Aorta (tissue), 5 donors: ENCODE measurements at regions not wholly inside any gene's neighbourhood (a gene's known extent, or its start where the extent isn't known, plus 50 kb on each side); places are given as distances from the start of the nearest gene placed in this dataset.

Experiments
- ATAC-seq: fragments of 200-7000 bp; cut with Tn5 transposase; one replicate; pipeline ENCODE4 v1.9.1; 2022; ENCODE audit warnings: moderate library complexity; ENCODE audit not compliant: low FRiP score
- DNase-seq, 2 donors: peaks; one replicate each; pipeline ENCODE4 v3.0.0-alpha.2; 2020
- H3K27ac ChIP-seq, 2 donors: one replicate each; pipeline ENCODE4 v1.5.1; 2013; ENCODE audit warnings: low read length in 2 of 2, mild to moderate bottlenecking in 2 of 2, moderate library complexity in 2 of 2, control low read depth in 1 of 2, inconsistent platforms in 1 of 2, low read depth in 1 of 2
- H3K27me3 ChIP-seq, 2 donors: one replicate each; pipeline ENCODE4 v1.6.1; 2013; ENCODE audit warnings: control low read depth in 1 of 2, low read length in 1 of 2, mild to moderate bottlenecking in 1 of 2, moderate library complexity in 1 of 2; ENCODE audit not compliant: insufficient read depth in 2 of 2, control insufficient read depth in 1 of 2
- H3K36me3 ChIP-seq, 2 donors: one replicate each; pipeline ENCODE4 v1.6.1; 2013; ENCODE audit warnings: control low read depth in 1 of 2, low read length in 1 of 2, mild to moderate bottlenecking in 1 of 2; ENCODE audit not compliant: insufficient read depth in 2 of 2, control insufficient read depth in 1 of 2
- H3K4me1 ChIP-seq, 2 donors: one replicate each; pipeline ENCODE4 v1.6.1; 2013; ENCODE audit warnings: low read length in 2 of 2, control low read depth in 1 of 2, mild to moderate bottlenecking in 1 of 2, moderate library complexity in 1 of 2; ENCODE audit not compliant: insufficient read depth in 2 of 2, control insufficient read depth in 1 of 2
- H3K4me3 ChIP-seq, 2 donors: one replicate each; pipeline ENCODE4 v1.5.1; 2013; ENCODE audit warnings: low read length in 2 of 2, control low read depth in 1 of 2, mild to moderate bottlenecking in 1 of 2
- H3K9me3 ChIP-seq: one replicate; pipeline ENCODE4 v1.6.1; 2013; ENCODE audit warnings: mild to moderate bottlenecking, low read length; ENCODE audit not compliant: control insufficient read depth
- WGBS, 2 donors: extraction: QIAGEN DNeasy Blood & Tissue Kit; methylation state at CpG; one replicate each; pipeline ENCODE4 v1.1.7; 2013; 5-methylcytosine and 5-hydroxymethylcytosine counted together
- intact Hi-C, 2 donors: fragments of 100-400 bp; cut with DNase I; formaldehyde crosslinking; loops; one replicate each; pipeline versions ENCODE4 v1.14.2 to v1.15.0; 2022
- donor health status: healthy with polysubstance abuse.
- donor health status: Bipolar disorder and iron deficiency.
- donor health status: DM: no; HTN: no; CAD: no.
- donor health status: DM: no; HTN: no; CAD: no.
- donor health status: DM: yes; HTN: yes; CAD: no.

GRCh38 chr3:182294696-182295095 lies 498.6 kb upstream of the ATP11B start:
- Histone ChIP-seq H3K27me3 (peaks cover 0 to 2% of the 10 kb centered on the region in 2 donors), H3K36me3 (no peaks in the 10 kb centered on the region), H3K27ac (no peak overlapping the region), H3K4me3 (no peak overlapping the region), H3K9me3 (no peaks in the 10 kb centered on the region), H3K4me1 (no peaks in the 10 kb centered on the region)
- no peak for DNase-seq
- no peak for ATAC-seq
- WGBS, 2 donors, result 55 to 61% methylated on average over 2 of the region's 2 CpGs
- intact Hi-C loops, result no loop called here

- Histone ChIP-seq H3K4me3 (no peak overlapping the region), H3K9me3 (peaks cover 1% of the 10 kb centered on the region), H3K4me1 (no peaks in the 10 kb centered on the region), H3K27ac (no peak overlapping the region), H3K27me3 (no peaks in the 10 kb centered on the region), H3K36me3 (no peaks in the 10 kb centered on the region)
- WGBS, 2 donors, result 82% methylated on average over 4 of the region's 4 CpGs
- DNase-seq, result no peak
- ATAC-seq, result no peak
- intact Hi-C loops, result no loop called here
Measured at GRCh38 chr3:182300266-182300665, 493.0 kb upstream of the ATP11B start.

GRCh38 chr3:182303169-182303568 lies 490.1 kb upstream of the ATP11B start:
- ATAC-seq, result no peak
- intact Hi-C loops, result no loop called here
- 42 to 61% methylated on average over 1 of the region's 1 CpG for WGBS, 2 donors

GRCh38 chr3:182305881-182306665 lies 487.2 kb upstream of the ATP11B start:
- Histone ChIP-seq H3K4me3 (no peak overlapping the region), H3K27me3 (no peaks in the 10 kb centered on the region), H3K4me1 (no peaks in the 10 kb centered on the region), H3K9me3 (no peaks in the 10 kb centered on the region), H3K36me3 (no peaks in the 10 kb centered on the region), H3K27ac (no peak overlapping the region)
- 39 to 45% methylated on average over 6 of the region's 6 CpGs for WGBS, 2 donors
- intact Hi-C loops, result no loop called here
- DNase-seq (no peak), ATAC-seq (no peak)

More at GRCh38 chr3:182303169-182303568, 490.1 kb upstream of the ATP11B start:
- H3K27ac ChIP-seq, result no peak overlapping the region
- H3K4me1 ChIP-seq, result no peaks in the 10 kb centered on the region
- no peak for DNase-seq
- no peaks in the 10 kb centered on the region for H3K36me3 ChIP-seq
- H3K4me3 ChIP-seq, result no peak overlapping the region
- H3K9me3 ChIP-seq, result peaks cover 1% of the 10 kb centered on the region
- no peaks in the 10 kb centered on the region for H3K27me3 ChIP-seq

GRCh38 chr3:182308328-182308727 lies 485.0 kb upstream of the ATP11B start:
- Histone ChIP-seq H3K4me1 (no peaks in the 10 kb centered on the region), H3K27me3 (no peaks in the 10 kb centered on the region), H3K27ac (no peak overlapping the region), H3K4me3 (no peak overlapping the region), H3K36me3 (no peaks in the 10 kb centered on the region), H3K9me3 (no peaks in the 10 kb centered on the region)
- ATAC-seq (no peak), DNase-seq (no peak)
- intact Hi-C loops, result no loop called here
- WGBS, 2 donors, result 39 to 66% methylated on average over 1 of the region's 1 CpG

GRCh38 chr3:182309120-182309519 lies 484.2 kb upstream of the ATP11B start:
- DNase-seq (no peak), ATAC-seq (no peak)
- no peaks in the 10 kb centered on the region for H3K4me1 ChIP-seq
- intact Hi-C loops, result no loop called here
- H3K27ac ChIP-seq, result no peak overlapping the region
- H3K9me3 ChIP-seq, result no peaks in the 10 kb centered on the region
- no peak overlapping the region for H3K4me3 ChIP-seq
- H3K27me3 ChIP-seq, result no peaks in the 10 kb centered on the region
- WGBS, 2 donors, result 1 to 7% methylated on average over 2 of the region's 2 CpGs
- H3K36me3 ChIP-seq, result no peaks in the 10 kb centered on the region

DNA sequence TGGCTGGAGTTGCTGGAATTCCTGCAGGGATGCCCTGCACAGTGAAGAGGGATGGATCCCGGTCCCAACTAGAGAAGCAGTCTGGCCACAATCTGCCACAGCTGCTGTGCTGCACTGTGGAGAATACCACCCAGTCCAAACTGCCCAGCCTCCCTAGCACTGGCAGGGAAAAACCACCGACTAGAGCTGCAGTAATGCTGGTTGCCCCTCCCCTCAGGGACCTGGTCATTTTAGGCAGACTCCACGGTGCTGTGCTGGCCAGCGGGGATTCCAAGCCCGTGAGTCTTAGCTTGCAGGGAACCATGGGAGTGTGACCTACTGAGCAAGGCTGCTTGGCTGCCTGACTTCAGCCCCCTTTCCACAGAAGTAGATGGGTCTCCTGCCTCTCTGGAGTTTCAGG lies 478.0 kb upstream of the ATP11B start:
- 75 to 79% methylated on average over 5 of the region's 5 CpGs for WGBS, 2 donors
- H3K4me1 ChIP-seq, result no peaks in the 10 kb centered on the region
- intact Hi-C loops, result no loop called here
- H3K9me3 ChIP-seq, result peaks cover under 1% of the 10 kb centered on the region
- ATAC-seq, result peak; percentile 46
- no peak for DNase-seq
- H3K27ac ChIP-seq, result no peak overlapping the region
- H3K4me3 ChIP-seq, result no peak overlapping the region
- no peaks in the 10 kb centered on the region for H3K36me3 ChIP-seq
- no peaks in the 10 kb centered on the region for H3K27me3 ChIP-seq

DNA sequence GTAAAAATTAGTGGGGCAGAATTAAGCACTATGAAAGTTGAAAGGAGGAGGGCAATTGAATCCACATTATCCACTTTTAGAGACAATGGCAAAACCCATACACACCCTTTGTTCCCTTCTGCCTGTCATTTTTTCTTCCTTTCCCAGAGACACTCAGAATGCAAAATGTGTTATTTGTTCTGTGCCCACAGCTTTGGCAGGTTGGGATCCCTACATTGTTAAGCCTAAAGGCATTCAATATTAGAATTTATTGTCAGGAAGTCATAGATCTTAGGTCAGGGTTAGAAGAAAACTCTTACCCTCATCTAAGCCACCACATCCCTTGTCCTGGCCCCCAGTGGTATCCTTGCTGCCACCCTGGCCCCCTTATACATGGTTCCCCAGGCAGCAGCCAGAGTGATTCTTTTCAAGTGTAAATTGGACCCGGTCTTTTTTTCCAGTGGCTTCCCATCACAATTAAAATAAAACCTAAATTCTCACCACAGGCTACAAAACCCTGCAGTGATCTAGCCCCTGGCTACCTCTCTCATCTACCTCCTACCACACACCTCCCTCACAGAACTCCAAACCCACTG lies 470.1 kb upstream of the ATP11B start:
- 78 to 89% methylated on average over 1 of the region's 1 CpG for WGBS, 2 donors
- no peak for ATAC-seq
- Histone ChIP-seq H3K27me3 (no peaks in the 10 kb centered on the region), H3K4me1 (no peaks in the 10 kb centered on the region), H3K4me3 (no peak overlapping the region), H3K27ac (no peak overlapping the region), H3K9me3 (peaks cover 1% of the 10 kb centered on the region), H3K36me3 (no peaks in the 10 kb centered on the region)
- intact Hi-C loops, result no loop called here
- no peak for DNase-seq

DNA sequence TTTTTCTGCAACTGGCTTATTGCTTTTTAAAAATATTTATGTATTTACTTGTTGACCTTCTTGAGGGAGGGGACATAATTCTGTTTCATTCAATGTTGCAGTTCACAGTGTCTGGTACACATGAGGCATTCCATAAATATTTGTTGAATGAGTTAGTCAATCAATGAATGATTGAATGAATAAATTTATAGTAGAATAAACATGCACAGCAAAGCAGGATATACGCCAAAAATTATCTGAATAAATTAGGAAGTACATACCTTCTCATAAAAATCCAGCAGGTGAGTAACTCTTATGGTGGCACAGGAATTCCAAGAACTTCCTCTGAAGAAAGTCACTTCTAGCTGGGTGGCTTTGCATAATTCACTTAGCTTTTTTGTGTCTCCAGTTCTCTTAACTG lies 469.4 kb upstream of the ATP11B start:
- no peak for DNase-seq
- Histone ChIP-seq H3K36me3 (no peaks in the 10 kb centered on the region), H3K4me1 (no peaks in the 10 kb centered on the region), H3K4me3 (no peak overlapping the region), H3K9me3 (peaks cover 1% of the 10 kb centered on the region), H3K27ac (no peak overlapping the region), H3K27me3 (no peaks in the 10 kb centered on the region)
- WGBS, 2 donors, result 54 to 55% methylated on average over 1 of the region's 1 CpG
- ATAC-seq, result no peak
- intact Hi-C loops, result no loop called here
